NCI-H2029 treated with DMSO at 0.1 percent for 48 hours (cell line): ENCODE measurements at regions not wholly inside any gene's neighbourhood (a gene's known extent, or its start where the extent isn't known, plus 50 kb on each side); places are given as distances from the start of the nearest gene placed in this dataset.
"Not testable (repeated sequence)": the region's sequence is repeated elsewhere in the genome, so short reads cannot be mapped to it uniquely, and the experiment has no call there.

Experiments
- DNase-seq: peaks from one replicate; lab custom pipeline; 2025; lab: John Stamatoyannopoulos, UW

GRCh38 chr12:34223640-34224039, 201.3 kb downstream of the ALG10 start:
- DNase-seq, result no peak

- not testable (repeated sequence) for DNase-seq
Observed at GRCh38 chr12:34226044-34226443, 203.7 kb downstream of the ALG10 start.

- DNase-seq, result not testable (repeated sequence)
Observed at GRCh38 chr12:34228046-34228445, 205.8 kb downstream of the ALG10 start.

DNA sequence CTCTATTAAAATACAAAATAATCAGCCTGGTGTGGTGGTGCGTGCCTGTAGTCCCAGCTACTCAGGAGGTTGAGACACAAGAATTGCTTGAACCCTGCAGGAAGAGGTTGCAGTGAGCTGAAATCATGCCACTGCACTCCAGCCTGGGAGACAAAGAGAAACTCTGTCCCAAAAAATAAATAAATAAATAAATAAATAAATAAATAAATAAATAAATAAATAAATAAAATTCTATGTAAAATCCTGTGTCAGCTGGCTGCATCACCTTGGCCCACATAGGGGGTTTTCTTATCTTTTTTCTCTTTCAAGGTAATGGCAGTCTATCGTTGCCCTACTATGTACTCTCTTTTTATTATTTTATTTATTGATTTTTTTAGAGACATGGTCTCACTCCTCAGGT, 206.7 kb downstream of the ALG10 start:
- DNase-seq, result not testable (repeated sequence)

DNA sequence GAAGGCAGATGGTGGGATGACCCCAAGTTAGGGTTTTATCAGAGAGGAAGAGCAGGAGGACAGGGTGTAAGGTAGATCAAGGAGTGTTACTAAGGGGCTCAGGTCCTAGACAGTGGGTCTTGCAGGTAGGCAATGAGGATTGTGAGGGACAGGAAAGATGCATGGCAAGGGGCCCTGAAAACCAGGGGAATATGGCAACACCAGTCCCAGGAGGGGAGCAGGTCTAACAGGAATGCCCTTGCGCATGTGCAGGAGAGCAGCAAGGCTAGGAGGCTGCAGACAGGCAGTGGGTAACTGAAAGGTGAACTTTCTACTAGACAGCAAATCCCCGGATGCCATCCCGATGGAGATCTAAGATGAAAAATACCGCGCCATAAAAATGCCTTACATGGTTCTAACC, 211.3 kb downstream of the ALG10 start:
- DNase-seq, result no peak

GRCh38 chr12:34236073-34236472, 213.8 kb downstream of the ALG10 start:
- no peak for DNase-seq

DNA sequence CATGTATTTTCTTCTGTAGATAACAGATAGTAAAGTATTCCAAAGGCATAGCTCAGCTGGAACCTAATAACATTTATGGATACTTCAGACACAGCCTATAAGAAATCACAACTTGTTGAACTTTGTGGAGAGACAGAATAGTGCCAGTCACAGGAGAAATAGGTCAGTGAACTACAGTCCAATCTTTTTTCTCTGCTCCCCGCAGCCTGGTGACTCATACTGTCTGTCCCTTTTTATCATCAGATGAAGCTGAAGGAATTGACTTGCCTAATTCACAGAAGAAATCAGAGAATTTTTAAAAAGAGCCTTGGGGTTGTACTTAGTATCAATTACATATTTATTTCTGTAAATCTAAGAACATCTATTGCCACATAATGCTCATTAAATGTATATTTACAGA, 222.3 kb downstream of the ALG10 start:
- DNase-seq, result no peak

GRCh38 chr12:34249271-34249670, 227.0 kb downstream of the ALG10 start:
- no peak for DNase-seq

DNA sequence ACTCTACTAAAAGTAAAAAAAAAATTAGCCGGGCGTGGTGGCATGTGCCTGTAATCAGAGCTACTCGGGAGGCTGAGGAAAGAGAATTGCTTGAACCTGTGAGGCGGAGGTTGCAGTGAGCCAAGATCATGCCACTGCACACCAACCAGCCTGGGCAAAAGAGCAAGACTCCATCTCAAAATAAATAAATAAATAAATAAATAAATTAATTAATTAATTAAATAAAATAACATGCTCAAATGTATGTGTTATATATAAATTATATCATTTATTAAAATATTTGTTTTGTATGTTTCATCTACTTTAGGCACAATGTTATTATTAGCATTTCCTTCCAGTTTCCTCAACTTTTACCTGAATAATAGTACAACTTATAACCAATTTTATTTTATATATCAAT, 229.6 kb downstream of the ALG10 start:
- DNase-seq, result not testable (repeated sequence)

GRCh38 chr12:34253674-34254073, 231.4 kb downstream of the ALG10 start:
- no peak for DNase-seq

GRCh38 chr12:34257093-34257492, 234.8 kb downstream of the ALG10 start:
- DNase-seq, result no peak

DNA sequence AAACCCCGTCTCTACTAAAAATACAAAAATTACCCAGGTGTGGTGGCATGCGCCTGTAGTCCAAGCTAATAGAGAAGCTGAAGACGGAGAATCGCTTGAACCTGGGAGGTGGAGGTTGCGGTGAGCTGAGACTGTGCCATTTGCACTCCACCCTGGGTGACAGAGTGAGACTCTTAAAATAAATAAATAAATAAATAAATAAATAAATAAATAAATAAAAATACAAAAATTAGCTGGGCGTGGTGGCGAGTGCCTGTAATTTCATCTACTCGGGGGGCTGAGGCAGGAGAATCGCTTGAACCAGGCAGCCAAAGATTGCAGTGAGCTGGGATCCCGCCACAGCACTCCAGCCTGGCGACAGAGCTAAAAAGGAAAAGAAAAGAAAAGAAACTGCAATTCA, 239.8 kb downstream of the ALG10 start:
- DNase-seq, result not testable (repeated sequence)

DNA sequence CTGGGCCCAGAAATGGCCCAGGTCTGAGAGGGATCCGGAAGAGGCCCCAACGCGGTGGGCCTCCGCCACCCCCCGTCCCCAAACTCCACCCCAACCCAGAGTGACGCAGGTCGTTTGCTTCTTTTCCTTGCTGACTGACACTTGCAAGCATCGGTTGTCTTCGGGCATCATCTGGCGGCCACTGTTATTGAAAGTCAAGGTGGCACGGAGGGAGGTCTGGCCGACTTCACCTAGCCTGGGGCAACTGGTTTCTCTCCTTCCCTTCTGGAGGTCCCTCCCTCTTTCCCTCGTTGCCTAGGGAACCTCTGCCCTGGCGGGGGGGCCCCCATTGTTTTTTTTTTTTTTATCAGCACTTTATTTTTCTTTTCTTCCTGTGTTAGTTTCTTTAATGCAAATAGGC, 241.8 kb downstream of the ALG10 start:
- DNase-seq, result no peak

DNA sequence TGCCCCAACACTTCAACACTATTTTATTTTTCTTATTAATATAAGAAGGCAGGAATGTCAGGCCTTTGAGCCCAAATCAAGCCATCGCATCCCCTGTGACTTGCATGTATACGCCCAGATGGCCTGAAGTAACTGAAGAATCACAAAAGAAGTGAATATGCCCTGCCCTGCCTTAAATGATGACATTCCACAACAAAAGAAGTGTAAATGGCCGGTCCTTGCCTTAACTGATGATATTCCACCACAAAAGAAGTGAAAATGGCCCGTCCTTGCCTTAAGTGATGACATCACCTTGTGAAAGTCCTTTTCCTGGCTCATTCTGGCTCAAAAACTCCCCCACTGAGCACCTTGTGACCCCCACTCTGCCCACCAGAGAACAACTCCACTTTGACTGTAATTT, 251.4 kb downstream of the ALG10 start:
- not testable (repeated sequence) for DNase-seq

DNA sequence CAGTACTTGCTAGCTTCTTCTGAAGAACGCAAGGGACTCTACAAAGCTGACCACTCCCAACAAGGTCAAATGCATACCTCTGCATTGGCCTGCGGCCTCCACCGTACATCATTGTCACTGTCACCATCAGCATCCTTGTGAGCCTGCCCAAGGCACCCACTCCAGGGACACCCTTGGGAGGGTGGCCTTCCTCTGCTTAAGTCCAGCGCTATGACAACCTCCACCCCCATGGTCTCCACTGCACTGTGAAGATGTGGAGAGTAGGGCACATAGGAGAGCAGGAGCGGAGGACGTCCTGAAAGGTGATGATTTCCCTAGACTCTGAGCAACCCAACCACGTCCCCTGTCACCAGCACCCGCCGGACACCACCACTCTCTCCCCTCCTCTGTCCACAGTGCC, 252.8 kb downstream of the ALG10 start:
- no peak for DNase-seq

DNA sequence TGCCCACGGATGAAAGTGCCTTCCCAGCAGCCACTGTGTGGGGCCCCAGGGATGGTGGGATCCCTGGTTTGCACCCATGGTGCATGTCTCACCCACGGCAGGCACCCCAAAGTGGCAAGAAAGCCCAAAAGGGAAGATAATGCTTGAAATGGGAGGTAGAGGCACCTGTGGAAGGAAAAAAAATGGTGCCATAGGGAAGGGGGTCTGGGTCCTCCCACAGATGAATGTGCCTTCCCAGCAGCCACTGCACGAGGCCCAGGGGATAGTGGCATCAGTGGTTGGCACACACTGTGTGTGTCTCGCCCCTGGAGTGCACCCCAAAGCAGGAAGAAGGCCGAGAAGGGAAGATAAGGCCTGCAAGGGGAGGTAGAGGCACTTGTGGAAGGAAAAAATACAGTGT, 264.2 kb downstream of the ALG10 start:
- DNase-seq, result no peak

- no peak for DNase-seq
Observed at GRCh38 chr12:34286934-34287333, 264.6 kb downstream of the ALG10 start.

GRCh38 chr12:34287437-34287836, 265.1 kb downstream of the ALG10 start:
- DNase-seq, result no peak

GRCh38 chr12:34287986-34288962, 266.0 kb downstream of the ALG10 start:
- no peak for DNase-seq

GRCh38 chr12:34288963-34289345, 266.7 kb downstream of the ALG10 start:
- DNase-seq, result no peak

- DNase-seq, result no peak
Observed at GRCh38 chr12:34289431-34290380, 267.4 kb downstream of the ALG10 start.

DNA sequence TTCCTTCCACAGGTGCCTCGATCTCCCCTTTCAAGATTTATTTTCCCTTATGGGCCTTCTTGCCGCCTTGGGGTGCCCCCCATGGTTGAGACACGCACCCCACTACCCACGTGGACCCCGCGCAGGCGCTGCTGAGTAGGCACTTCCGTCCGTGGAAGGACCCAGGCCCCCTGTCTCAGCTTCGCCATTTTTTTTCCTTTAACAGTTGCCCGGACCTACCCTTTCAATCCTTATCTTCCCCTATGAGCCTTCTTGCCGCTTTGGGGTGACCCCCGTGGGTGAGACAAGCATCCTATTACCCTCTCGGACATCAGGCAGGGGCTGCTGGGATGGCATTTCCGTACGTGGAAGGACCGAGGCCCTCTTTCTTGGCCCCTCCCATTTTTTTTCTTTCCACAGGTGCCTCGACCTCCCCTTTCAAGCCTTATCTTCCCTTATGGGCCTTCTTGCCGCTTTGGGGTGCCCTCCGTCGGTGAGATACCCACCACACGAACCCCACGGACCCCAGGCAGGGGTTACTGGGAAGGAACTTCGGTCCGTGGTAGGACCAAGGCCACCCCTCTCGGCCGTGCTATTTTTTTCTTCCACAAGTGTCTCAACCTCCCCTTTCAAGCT, 268.2 kb downstream of the ALG10 start:
- DNase-seq, result no peak
